Prostate gland (tissue), 2 donors: ENCODE measurements at regions not wholly inside any gene's neighbourhood (a gene's known extent, or its start where the extent isn't known, plus 50 kb on each side); places are given as distances from the start of the nearest gene placed in this dataset.

Experiments used
- DNase-seq: peaks from one replicate; pipeline ENCODE4 v3.0.0-alpha.2; 2019; ENCODE audit warnings: low spot score
- H3K27ac ChIP-seq, 2 donors: fragments of 200-600 bp; sonication (generic); 2 replicates each; pipeline ENCODE4 v1.5.1; 2017 to 2019
- H3K27me3 ChIP-seq: fragments of 200-600 bp; sonication (generic); replicated peaks from 2 replicates; pipeline ENCODE4 v1.5.1; 2019; ENCODE audit not compliant: insufficient read depth
- H3K36me3 ChIP-seq, 2 donors: fragments of 200-600 bp; sonication (generic); 1 replicate in 1 of 2; 2 replicates in 1 of 2; pipeline versions ENCODE4 v1.5.1 to v1.8.1; 2017 to 2019
- H3K4me1 ChIP-seq: fragments of 200-600 bp; sonication (generic); replicated peaks from 2 replicates; pipeline ENCODE4 v1.5.1; 2019
- H3K4me3 ChIP-seq, 2 donors: fragments of 200-600 bp; sonication (generic); 2 replicates each; pipeline ENCODE4 v1.5.1; 2017 to 2019
- H3K9me3 ChIP-seq: fragments of 200-600 bp; sonication (generic); 2 replicates; pipeline ENCODE4 v1.5.1; 2017
- POLR2A ChIP-seq: fragments of 450-650 bp; IDR thresholded peaks from one replicate; pipeline ENCODE4 v1.6.1; 2016; ENCODE audit warnings: antibody characterized with exemption, mild to moderate bottlenecking
- POLR2AphosphoS5 ChIP-seq: sonication (generic); formaldehyde crosslinking; IDR thresholded peaks from one replicate; pipeline ENCODE4 v1.6.1; 2017; ENCODE audit warnings: antibody characterized with exemption
- WGBS: methylation state at CpG from one replicate; pipeline ENCODE4 v1.1.5; 2018; 5-methylcytosine and 5-hydroxymethylcytosine counted together
- intact Hi-C: fragments of 100-400 bp; cut with DNase I; formaldehyde crosslinking; loops from one replicate; pipeline ENCODE4 v1.14.2; 2022
- TF ChIP-seq, protein P1 (sequence below), 4 experiments: fragments of 200-600 bp in 2 of 4; fragments of 450-650 bp in 2 of 4; sonication (generic) in 2 of 4; IDR thresholded peaks; 1 replicate in 3 of 4; 2 replicates in 1 of 4; pipeline ENCODE4 v1.5.1; 2016 to 2019; ENCODE audit warnings: antibody characterized with exemption in 4 of 4, mild to moderate bottlenecking in 2 of 4, moderate library complexity in 2 of 4

- H3K4me3 ChIP-seq: no peak overlapping the region
- no peak for DNase-seq
- no peaks in the 10 kb centered on the region for H3K27me3 ChIP-seq
- no peak overlapping the region for H3K27ac ChIP-seq
- no peaks in the 10 kb centered on the region for H3K4me1 ChIP-seq
- no peak for TF ChIP-seq POLR2AphosphoS5
- TF ChIP-seq, protein P1, sequence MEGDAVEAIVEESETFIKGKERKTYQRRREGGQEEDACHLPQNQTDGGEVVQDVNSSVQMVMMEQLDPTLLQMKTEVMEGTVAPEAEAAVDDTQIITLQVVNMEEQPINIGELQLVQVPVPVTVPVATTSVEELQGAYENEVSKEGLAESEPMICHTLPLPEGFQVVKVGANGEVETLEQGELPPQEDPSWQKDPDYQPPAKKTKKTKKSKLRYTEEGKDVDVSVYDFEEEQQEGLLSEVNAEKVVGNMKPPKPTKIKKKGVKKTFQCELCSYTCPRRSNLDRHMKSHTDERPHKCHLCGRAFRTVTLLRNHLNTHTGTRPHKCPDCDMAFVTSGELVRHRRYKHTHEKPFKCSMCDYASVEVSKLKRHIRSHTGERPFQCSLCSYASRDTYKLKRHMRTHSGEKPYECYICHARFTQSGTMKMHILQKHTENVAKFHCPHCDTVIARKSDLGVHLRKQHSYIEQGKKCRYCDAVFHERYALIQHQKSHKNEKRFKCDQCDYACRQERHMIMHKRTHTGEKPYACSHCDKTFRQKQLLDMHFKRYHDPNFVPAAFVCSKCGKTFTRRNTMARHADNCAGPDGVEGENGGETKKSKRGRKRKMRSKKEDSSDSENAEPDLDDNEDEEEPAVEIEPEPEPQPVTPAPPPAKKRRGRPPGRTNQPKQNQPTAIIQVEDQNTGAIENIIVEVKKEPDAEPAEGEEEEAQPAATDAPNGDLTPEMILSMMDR (IDR thresholded peaks at IDR 0.05): no peak
- no peak for TF ChIP-seq POLR2A
- intact Hi-C loops: no loop called here
- no peaks in the 10 kb centered on the region for H3K9me3 ChIP-seq
- H3K36me3 ChIP-seq: no peaks in the 10 kb centered on the region
- WGBS: 60% methylated on average over 5 of the region's 5 CpGs
Observed at GRCh38 chr10:2023687-2024086, 286.4 kb upstream of the ADARB2 start.

GRCh38 chr10:2022401-2022800 lies 285.1 kb upstream of the ADARB2 start:
- Histone ChIP-seq H3K4me1 (no peaks in the 10 kb centered on the region), H3K36me3 (no peaks in the 10 kb centered on the region), H3K9me3 (no peaks in the 10 kb centered on the region), H3K4me3 (no peak overlapping the region), H3K27ac (no peak overlapping the region), H3K27me3 (no peaks in the 10 kb centered on the region)
- TF ChIP-seq, protein P1 (IDR thresholded peaks at IDR 0.05): no peak
- TF ChIP-seq POLR2AphosphoS5 (no peak), POLR2A (no peak)
- intact Hi-C loops: no loop called here
- 93% methylated on average over 6 of the region's 6 CpGs for WGBS
- DNase-seq: no peak

DNA sequence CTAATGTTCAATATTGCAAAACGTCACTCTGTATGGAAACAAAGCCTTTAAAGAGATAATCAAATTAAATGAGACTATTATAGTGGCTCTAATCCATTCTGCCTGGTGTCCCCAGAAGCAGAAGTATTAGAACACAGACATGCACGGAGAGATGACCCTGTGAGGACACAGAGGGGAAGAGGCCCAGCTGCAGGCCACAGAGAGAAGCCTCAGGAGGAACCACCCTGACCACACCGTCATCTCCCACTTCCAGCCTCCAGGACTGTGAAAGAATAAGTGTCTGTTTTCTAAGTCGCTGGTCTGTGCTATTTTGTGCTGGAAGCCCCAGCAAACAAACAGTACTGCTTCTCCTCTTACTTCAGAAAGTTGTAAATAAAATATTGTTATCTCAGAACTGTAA lies 283.5 kb upstream of the ADARB2 start:
- Histone ChIP-seq H3K27me3 (no peaks in the 10 kb centered on the region), H3K27ac (no peak overlapping the region), H3K9me3 (no peaks in the 10 kb centered on the region), H3K4me1 (no peaks in the 10 kb centered on the region), H3K4me3 (no peak overlapping the region), H3K36me3 (no peaks in the 10 kb centered on the region)
- no peak for DNase-seq
- TF ChIP-seq POLR2AphosphoS5 (no peak), POLR2A (no peak)
- TF ChIP-seq, protein P1 (IDR thresholded peaks at IDR 0.05): no peak
- 72% methylated on average over 4 of the region's 4 CpGs for WGBS
- intact Hi-C loops: no loop called here

DNA sequence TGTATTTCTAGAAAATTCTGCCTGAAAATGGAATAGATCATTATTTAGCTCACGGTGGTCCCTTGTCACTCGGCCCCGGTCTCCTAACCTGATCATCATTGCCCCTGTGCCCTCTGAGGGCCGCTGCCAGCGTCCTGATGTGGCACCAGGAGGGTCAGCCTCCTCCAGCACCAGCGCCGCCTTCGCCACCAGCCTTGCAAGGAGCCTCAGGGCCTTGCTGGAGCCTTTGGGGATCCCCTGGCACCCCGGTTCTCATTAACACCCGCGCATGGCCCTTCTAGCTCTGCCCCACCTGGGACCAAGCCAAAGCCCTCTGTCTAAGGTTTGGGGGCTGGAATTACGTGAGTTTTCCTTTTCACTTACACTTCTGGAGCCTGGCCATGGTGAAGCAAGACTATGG lies 282.5 kb upstream of the ADARB2 start:
- TF ChIP-seq POLR2A (no peak), POLR2AphosphoS5 (no peak)
- TF ChIP-seq, protein P1 (IDR thresholded peaks at IDR 0.05): no peak
- no peak overlapping the region for H3K4me3 ChIP-seq
- no peaks in the 10 kb centered on the region for H3K36me3 ChIP-seq
- WGBS: 92% methylated on average over 12 of the region's 12 CpGs
- no peaks in the 10 kb centered on the region for H3K4me1 ChIP-seq
- DNase-seq: no peak
- no peaks in the 10 kb centered on the region for H3K9me3 ChIP-seq
- H3K27ac ChIP-seq: no peak overlapping the region
- intact Hi-C loops: no loop called here
- no peaks in the 10 kb centered on the region for H3K27me3 ChIP-seq

- Histone ChIP-seq H3K36me3 (no peaks in the 10 kb centered on the region), H3K9me3 (no peaks in the 10 kb centered on the region), H3K27ac (no peak overlapping the region), H3K4me1 (no peaks in the 10 kb centered on the region), H3K27me3 (no peaks in the 10 kb centered on the region), H3K4me3 (no peak overlapping the region)
- DNase-seq: no peak
- 93% methylated on average over 3 of the region's 3 CpGs for WGBS
- TF ChIP-seq POLR2A (no peak), POLR2AphosphoS5 (no peak)
- TF ChIP-seq, protein P1 (IDR thresholded peaks at IDR 0.05): no peak
- intact Hi-C loops: no loop called here
Observed at GRCh38 chr10:2019281-2019680, 282.0 kb upstream of the ADARB2 start.
